SU-DHL-6 (cell line): ENCODE measurements at regions not wholly inside any gene's neighbourhood (a gene's known extent, or its start where the extent isn't known, plus 50 kb on each side); places are given as distances from the start of the nearest gene placed in this dataset.

Experiments used
- H2AFZ ChIP-seq: fragments of 200-600 bp; sonication (generic); 2 replicates; pipeline ENCODE4 v1.6.1; 2014; ENCODE audit warnings: low read depth, mild to moderate bottlenecking, moderate library complexity, mixed read lengths, antibody characterized with exemption, low read length; ENCODE audit not compliant: severe bottlenecking
- H3F3A ChIP-seq: fragments of 200-600 bp; shearing (Covaris generic); 2 replicates; pipeline ENCODE4 v1.6.0; 2016; ENCODE audit warnings: antibody characterized with exemption, mild to moderate bottlenecking; ENCODE audit not compliant: insufficient read depth
- H3K27ac ChIP-seq: fragments of 200-600 bp; sonication (generic); 2 replicates; pipeline ENCODE4 v1.5.1; 2016; ENCODE audit warnings: low read depth, mild to moderate bottlenecking, low read length, moderate library complexity, mixed read lengths
- H3K27me3 ChIP-seq: fragments of 200-600 bp; sonication (generic), shearing (Covaris generic); 2 replicates; pipeline ENCODE4 v1.6.0; 2014; ENCODE audit warnings: mild to moderate bottlenecking, low read length
- H3K36me3 ChIP-seq: fragments of 200-600 bp; sonication (generic); 2 replicates; pipeline ENCODE4 v1.6.1; 2014; ENCODE audit warnings: mild to moderate bottlenecking, low read length, mixed read lengths
- H3K4me2 ChIP-seq: fragments of 300-600, 200-600 bp; shearing (Covaris generic), sonication (generic); 2 replicates; pipeline ENCODE4 v1.6.0; 2014; ENCODE audit warnings: low read length, low read depth, mild to moderate bottlenecking; ENCODE audit not compliant: poor library complexity, severe bottlenecking
- H3K4me3 ChIP-seq: fragments of 200-600 bp; sonication (generic); 2 replicates; pipeline ENCODE4 v1.5.1; 2014; ENCODE audit warnings: antibody characterized with exemption, low read length, mild to moderate bottlenecking, mixed read lengths; ENCODE audit not compliant: insufficient read depth, poor library complexity, severe bottlenecking
- H3K79me2 ChIP-seq: fragments of 200-600 bp; sonication (generic); 2 replicates; pipeline ENCODE4 v1.6.1; 2014; ENCODE audit warnings: mild to moderate bottlenecking, low read length, moderate library complexity; ENCODE audit not compliant: insufficient read depth
- H3K9ac ChIP-seq: fragments of 200-600 bp; sonication (generic); 2 replicates; pipeline ENCODE4 v1.7.0; 2014; ENCODE audit warnings: mild to moderate bottlenecking, low read length
- H3K9me2 ChIP-seq: fragments of 200-600 bp; sonication (generic); replicated peaks from 2 replicates; pipeline ENCODE4 v1.6.1; 2014; ENCODE audit warnings: low read length; ENCODE audit not compliant: insufficient read depth
- H3K9me3 ChIP-seq: fragments of 200-600 bp; sonication (generic); 2 replicates; pipeline ENCODE4 v1.6.1; 2014; ENCODE audit warnings: low read length, mixed read lengths; ENCODE audit not compliant: insufficient read depth
- H4K20me1 ChIP-seq: fragments of 200-600 bp; sonication (generic); 2 replicates; pipeline ENCODE4 v1.6.1; 2014; ENCODE audit warnings: low read depth, mild to moderate bottlenecking, antibody characterized with exemption, low read length, moderate library complexity, mixed read lengths
- EZH2phosphoT487 ChIP-seq: fragments of 200-600 bp; sonication (generic), shearing (Covaris generic); conservative IDR thresholded peaks from 2 replicates; pipeline ENCODE4 v1.6.1; 2018; ENCODE audit warnings: mild to moderate bottlenecking, antibody characterized with exemption, low read length, moderate library complexity, mixed read lengths
- TF ChIP-seq, protein P1 (sequence below): fragments of 200-600 bp; sonication (generic); IDR thresholded peaks from one replicate; pipeline ENCODE4 v1.5.1; 2017; ENCODE audit warnings: antibody characterized with exemption, mild to moderate bottlenecking, low read length, moderate library complexity; ENCODE audit not compliant: insufficient read depth, poor library complexity, severe bottlenecking

DNA sequence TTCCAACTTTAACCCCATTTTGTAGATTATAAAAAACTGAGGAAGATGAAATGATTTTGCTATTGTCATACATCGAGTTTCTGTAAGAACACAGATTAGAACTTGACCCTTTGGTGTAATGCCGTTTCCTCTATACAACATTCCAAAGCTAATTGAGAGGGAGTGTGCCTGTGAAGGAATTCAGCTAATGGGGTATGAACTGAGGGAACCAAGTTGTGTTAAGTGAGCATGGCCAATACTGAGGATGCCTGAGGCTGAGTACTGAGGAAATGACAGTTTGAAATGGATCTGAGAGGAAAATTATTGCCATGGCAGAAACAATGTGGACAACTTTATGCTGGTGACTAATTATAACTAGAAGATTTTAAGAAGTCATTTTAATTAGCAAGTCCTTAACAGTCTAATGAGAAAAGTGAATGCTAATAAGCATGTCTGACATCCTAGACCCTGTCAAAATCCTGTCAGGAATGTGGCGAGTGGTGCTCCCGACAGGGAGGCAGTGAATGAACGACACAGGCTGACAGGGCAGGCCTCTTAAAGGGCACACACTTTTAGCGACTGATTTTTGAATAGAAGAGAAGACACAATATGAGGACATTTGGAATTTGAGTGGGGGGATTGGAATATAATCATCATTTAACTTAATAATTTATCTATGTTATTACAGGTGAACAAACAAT is 262.5 kb downstream of the HLX start:
- TF ChIP-seq, protein P1, sequence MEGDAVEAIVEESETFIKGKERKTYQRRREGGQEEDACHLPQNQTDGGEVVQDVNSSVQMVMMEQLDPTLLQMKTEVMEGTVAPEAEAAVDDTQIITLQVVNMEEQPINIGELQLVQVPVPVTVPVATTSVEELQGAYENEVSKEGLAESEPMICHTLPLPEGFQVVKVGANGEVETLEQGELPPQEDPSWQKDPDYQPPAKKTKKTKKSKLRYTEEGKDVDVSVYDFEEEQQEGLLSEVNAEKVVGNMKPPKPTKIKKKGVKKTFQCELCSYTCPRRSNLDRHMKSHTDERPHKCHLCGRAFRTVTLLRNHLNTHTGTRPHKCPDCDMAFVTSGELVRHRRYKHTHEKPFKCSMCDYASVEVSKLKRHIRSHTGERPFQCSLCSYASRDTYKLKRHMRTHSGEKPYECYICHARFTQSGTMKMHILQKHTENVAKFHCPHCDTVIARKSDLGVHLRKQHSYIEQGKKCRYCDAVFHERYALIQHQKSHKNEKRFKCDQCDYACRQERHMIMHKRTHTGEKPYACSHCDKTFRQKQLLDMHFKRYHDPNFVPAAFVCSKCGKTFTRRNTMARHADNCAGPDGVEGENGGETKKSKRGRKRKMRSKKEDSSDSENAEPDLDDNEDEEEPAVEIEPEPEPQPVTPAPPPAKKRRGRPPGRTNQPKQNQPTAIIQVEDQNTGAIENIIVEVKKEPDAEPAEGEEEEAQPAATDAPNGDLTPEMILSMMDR, result no peak
- TF ChIP-seq EZH2phosphoT487, result no peak
- Histone ChIP-seq H3K27ac (no peak overlapping the region), H3K27me3 (peaks cover 4% of the 10 kb centered on the region; the same call in 1 of the 2 replicates)

DNA sequence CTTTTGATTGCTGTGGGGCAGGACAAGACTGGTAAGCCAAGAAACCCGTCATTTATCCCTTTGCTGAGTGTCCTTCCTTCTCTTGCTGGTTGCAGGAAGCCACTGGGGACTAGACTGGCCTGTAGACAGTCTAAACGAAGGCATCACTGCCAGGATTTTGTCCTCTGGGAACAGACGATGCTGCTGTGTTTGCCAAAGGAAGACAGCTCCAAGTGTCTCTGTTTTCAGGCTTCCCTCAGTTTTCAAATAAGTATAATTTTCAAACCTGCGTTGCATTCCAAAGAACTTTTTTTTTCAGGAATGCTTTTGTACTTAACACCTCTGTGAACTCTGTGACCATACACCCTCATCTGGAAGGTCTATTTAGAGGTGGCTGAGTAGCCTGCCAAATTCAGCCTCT is 269.4 kb downstream of the HLX start:
- no peaks in the 10 kb centered on the region for H3K36me3 ChIP-seq
- H3K4me3 ChIP-seq, result no peak overlapping the region
- H3K9ac ChIP-seq, result no peak overlapping the region
- TF ChIP-seq, protein P1, result no peak
- TF ChIP-seq EZH2phosphoT487, result no peak
- H4K20me1 ChIP-seq, result no peaks in the 10 kb centered on the region
- H3F3A ChIP-seq, result no peaks in the 10 kb centered on the region
- H3K27me3 ChIP-seq, result no peaks in the 10 kb centered on the region
- H3K4me2 ChIP-seq, result no peak overlapping the region
- no peaks in the 10 kb centered on the region for H3K79me2 ChIP-seq
- no peaks in the 10 kb centered on the region for H3K9me3 ChIP-seq
- no peak overlapping the region for H2AFZ ChIP-seq
- no peak overlapping the region for H3K27ac ChIP-seq
- H3K9me2 ChIP-seq, result no peaks in the 10 kb centered on the region

More for the DNA sequence above, 262.5 kb downstream of the HLX start:
- Histone ChIP-seq H3K4me3 (no peak overlapping the region), H3K36me3 (no peaks in the 10 kb centered on the region), H3K9ac (no peak overlapping the region), H3K9me2 (no peaks in the 10 kb centered on the region), H3K79me2 (no peaks in the 10 kb centered on the region), H3F3A (no peaks in the 10 kb centered on the region), H3K9me3 (no peaks in the 10 kb centered on the region), H3K4me2 (no peak overlapping the region), H4K20me1 (no peaks in the 10 kb centered on the region), H2AFZ (no peak overlapping the region)

DNA sequence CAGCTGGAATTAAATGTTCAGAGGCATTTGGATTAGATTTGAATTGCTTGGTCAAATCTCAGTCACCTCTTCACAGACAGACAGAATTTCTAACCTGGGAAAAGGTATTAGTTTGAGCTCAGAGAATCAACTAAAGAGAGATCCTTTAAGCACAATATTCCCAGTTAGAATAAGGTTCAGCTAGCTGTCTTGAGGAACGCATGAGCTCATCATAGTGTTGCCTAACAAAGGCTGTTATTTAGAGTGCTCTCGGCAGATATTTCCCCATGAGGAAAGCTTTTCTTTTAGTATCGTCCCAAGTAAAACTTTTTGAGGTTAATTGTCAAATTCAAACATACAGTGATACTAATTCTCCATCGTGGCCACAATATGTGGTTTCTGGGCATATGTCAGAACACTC is 269.9 kb downstream of the HLX start:
- no peak overlapping the region for H3K27ac ChIP-seq
- H3F3A ChIP-seq, result no peaks in the 10 kb centered on the region
- H3K4me2 ChIP-seq, result no peak overlapping the region

More for the DNA sequence above, 269.9 kb downstream of the HLX start:
- no peaks in the 10 kb centered on the region for H3K27me3 ChIP-seq
- no peaks in the 10 kb centered on the region for H3K9me2 ChIP-seq
- H3K4me3 ChIP-seq, result no peak overlapping the region
- no peaks in the 10 kb centered on the region for H3K36me3 ChIP-seq
- no peak overlapping the region for H3K9ac ChIP-seq
- H3K9me3 ChIP-seq, result no peaks in the 10 kb centered on the region
- H3K79me2 ChIP-seq, result no peaks in the 10 kb centered on the region
- no peak for TF ChIP-seq EZH2phosphoT487
- TF ChIP-seq, protein P1, result no peak
- no peaks in the 10 kb centered on the region for H4K20me1 ChIP-seq
- H2AFZ ChIP-seq, result no peak overlapping the region
